UCSD-AML1 (cell line): ENCODE measurements at regions not wholly inside any gene's neighbourhood (a gene's known extent, or its start where the extent isn't known, plus 50 kb on each side); places are given as distances from the start of the nearest gene placed in this dataset.

Experiments
- DNase-seq: peaks from one replicate; lab custom pipeline; 2025; ENCODE audit not compliant: unreplicated experiment; lab: John Stamatoyannopoulos, UW

- DNase-seq: no peak
Observed at GRCh38 chr3:168333410-168333935, 237.7 kb upstream of the GOLIM4 start.

- DNase-seq: no peak
Observed at GRCh38 chr3:168331756-168332155, 236.0 kb upstream of the GOLIM4 start.

GRCh38 chr3:168330983-168331382 is 235.3 kb upstream of the GOLIM4 start:
- no peak for DNase-seq

- no peak for DNase-seq
Observed at GRCh38 chr3:168327856-168328255, 232.1 kb upstream of the GOLIM4 start.

GRCh38 chr3:168325684-168326083 is 230.0 kb upstream of the GOLIM4 start:
- no peak for DNase-seq

GRCh38 chr3:168322941-168323340 is 227.2 kb upstream of the GOLIM4 start:
- DNase-seq: no peak

- no peak for DNase-seq
Observed at GRCh38 chr3:168314166-168314565, 218.4 kb upstream of the GOLIM4 start.

GRCh38 chr3:168312984-168313383 is 217.3 kb upstream of the GOLIM4 start:
- no peak for DNase-seq

GRCh38 chr3:168307893-168308292 is 212.2 kb upstream of the GOLIM4 start:
- no peak for DNase-seq

GRCh38 chr3:168295027-168295426 is 199.3 kb upstream of the GOLIM4 start:
- no peak for DNase-seq

GRCh38 chr3:168292296-168292695 is 196.6 kb upstream of the GOLIM4 start:
- DNase-seq: no peak

- no peak for DNase-seq
Observed at GRCh38 chr3:168289471-168290008, 193.8 kb upstream of the GOLIM4 start.

- DNase-seq: no peak
Observed at GRCh38 chr3:168288511-168289401, 193.0 kb upstream of the GOLIM4 start.

- no peak for DNase-seq
Observed at GRCh38 chr3:168285506-168285905, 189.8 kb upstream of the GOLIM4 start.

- DNase-seq: no peak
Observed at GRCh38 chr3:168284728-168285127, 189.0 kb upstream of the GOLIM4 start.

- DNase-seq: no peak
Observed at GRCh38 chr3:168275662-168276061, 179.9 kb upstream of the GOLIM4 start.

GRCh38 chr3:168273917-168274316 is 178.2 kb upstream of the GOLIM4 start:
- no peak for DNase-seq

GRCh38 chr3:168273036-168273435 is 177.3 kb upstream of the GOLIM4 start:
- no peak for DNase-seq

GRCh38 chr3:168272343-168272985 is 176.7 kb upstream of the GOLIM4 start:
- no peak for DNase-seq

GRCh38 chr3:168271932-168272331 is 176.2 kb upstream of the GOLIM4 start:
- no peak for DNase-seq

GRCh38 chr3:168269001-168269400 is 173.3 kb upstream of the GOLIM4 start:
- DNase-seq: no peak

GRCh38 chr3:168267179-168267578 is 171.5 kb upstream of the GOLIM4 start:
- DNase-seq: no peak
